ENCODE measurements at regions not wholly inside any gene's neighbourhood (a gene's known extent, or its start where the extent isn't known, plus 50 kb on each side); places are given as distances from the start of the nearest gene placed in this dataset.
"Not testable (repeated sequence)": the region's sequence is repeated elsewhere in the genome, so short reads cannot be mapped to it uniquely, and the experiment has no call there.

DNA sequence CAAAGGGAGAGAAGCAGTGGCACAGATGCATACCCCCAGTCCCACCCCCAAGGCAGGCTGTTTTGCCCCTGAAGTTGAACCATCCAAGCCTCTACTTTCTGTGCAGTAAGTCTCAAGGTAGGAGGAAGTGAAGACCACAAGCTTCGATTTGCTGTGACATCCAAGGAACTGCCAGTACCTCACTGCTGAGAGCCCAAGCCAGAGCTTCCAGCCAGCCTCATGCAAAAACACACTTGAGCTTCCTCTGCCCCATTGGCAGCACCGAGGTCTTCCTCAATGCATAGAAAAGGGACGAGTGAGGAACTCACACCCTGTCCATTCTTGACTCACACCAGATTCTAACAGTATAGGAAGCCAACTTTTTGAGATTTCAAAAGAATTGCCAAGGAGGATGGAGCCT, 311.7 kb downstream of the BCL2L11 start:
- DNase-seq = not testable (repeated sequence)

GRCh38 chr2:111432916-111433499, 312.3 kb downstream of the BCL2L11 start:
- DNase-seq = not testable (repeated sequence)

DNA sequence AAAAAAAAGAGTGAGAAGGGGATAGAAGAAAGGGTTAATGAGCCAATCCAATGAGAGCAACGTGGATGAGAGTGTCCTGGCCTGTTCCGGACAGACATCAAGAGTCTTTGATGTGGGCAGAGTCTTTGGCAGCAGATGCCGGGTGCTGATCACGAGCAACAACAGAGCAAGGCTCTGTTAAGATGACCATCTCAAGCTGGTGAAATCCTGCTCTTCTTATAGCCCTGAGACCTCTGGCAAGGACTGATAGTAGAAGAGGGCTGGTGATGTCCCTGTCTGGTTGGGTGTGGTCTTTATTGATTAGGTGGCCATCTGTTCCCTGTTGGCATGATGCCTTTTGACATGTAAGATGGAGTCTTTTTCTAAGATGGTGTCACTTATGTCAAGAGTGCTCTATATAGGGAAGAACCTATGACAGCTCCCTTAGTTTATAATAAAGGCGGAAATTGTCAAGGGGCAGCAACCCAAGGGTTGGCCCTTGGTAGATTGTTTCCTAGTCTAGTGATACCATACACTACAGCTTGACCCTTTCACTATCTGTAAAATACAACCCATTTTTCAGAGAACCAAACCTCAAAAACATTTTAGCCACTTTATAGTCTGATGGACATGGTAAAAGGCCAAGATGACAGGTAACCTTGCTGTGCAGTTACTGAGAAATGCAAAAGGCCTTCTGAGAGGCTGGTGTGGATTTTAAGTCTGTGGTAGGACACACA, 313.3 kb downstream of the BCL2L11 start:
- not testable (repeated sequence) for DNase-seq

DNA sequence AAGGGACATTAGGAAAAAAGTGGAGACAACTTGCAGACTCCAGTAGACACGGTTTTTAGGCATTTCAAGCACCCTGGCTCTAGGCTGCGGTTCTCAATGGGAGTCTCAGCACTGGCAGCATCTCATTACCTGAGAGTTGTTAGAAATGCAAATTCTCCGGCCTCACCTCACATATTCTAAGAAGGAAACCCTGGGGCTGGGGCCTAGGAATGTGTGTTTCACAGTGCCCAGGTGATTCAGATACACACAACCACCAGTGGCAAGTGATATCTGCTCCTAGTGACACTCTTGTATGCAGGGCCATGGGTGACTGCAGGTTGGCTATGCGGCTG, 313.9 kb downstream of the BCL2L11 start:
- DNase-seq = not testable (repeated sequence)

GRCh38 chr2:111435553-111436310, 315.0 kb downstream of the BCL2L11 start:
- not testable (repeated sequence) for DNase-seq

GRCh38 chr2:111436411-111436810, 315.7 kb downstream of the BCL2L11 start:
- DNase-seq = not testable (repeated sequence)

DNA sequence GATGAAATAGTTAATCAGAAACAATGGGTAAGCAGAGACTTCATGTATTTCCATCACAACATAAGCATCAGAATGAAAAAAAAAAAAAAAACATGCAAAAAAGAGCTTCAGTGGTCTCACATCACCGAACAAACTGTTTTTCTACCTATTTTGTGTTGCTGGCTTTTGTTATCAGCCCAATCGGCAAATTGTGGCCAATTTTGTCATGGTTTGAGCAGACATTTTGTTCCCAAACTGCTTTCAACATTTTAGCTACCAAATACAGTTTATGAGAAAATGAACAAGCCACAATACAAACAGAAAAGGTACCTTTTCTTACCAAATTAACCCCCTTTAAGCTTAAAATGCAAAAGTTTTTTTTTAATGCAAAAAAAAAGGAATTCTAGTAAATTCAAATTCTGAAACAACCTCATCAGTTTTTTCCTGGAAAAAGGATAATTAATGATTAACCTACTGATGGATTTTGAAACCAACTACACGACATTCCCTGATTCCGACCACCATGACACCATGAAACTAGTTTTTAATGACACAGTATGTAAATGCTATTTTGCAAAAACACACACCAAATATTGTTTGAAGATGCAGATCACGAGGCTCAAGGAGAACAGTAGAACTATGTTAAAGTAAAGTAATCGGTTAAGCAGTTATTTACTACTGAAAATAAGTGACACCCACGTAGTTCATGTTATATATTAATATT, 316.7 kb downstream of the BCL2L11 start:
- DNase-seq = not testable (repeated sequence)

- not testable (repeated sequence) for DNase-seq
These were observed 317.4 kb downstream of the BCL2L11 start for GRCh38 chr2:111438161-111438560.

DNA sequence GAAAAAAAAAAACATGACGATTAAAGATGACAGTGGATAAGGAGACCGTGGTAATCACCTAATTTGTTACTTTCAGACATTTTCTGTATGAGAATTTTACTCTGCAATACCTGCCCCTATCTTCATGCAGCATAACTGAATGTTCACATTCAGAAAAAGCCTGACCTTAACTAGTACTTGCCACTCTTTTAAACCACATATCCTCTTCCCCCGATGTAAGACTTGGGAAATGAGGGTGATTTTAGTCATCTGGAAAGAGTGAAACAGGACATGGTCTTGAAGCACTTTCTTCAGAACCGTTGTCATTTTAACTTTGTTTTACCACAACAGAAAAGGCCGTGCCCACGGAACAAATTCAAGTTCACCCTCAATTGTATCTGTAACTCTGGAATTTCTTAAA, 318.5 kb downstream of the BCL2L11 start:
- not testable (repeated sequence) for DNase-seq

DNA sequence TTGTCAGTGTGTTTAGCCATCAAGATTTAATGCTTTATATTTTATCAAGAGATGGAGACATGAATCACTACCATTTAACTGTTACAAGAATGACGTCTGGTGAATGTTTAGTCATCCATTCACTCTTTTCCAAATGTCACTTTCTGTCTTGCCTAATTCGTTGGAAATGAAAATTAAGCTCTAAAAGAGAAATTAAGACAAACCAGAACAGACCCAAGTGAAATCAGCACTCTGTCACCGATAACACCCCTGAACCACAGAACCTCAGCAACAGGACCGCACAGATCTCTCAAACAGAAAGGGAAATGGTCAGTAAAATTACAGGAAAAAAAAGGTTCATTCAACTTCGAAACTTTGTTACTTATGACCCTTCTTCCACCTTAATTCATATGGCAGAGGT, 320.9 kb downstream of the BCL2L11 start:
- not testable (repeated sequence) for DNase-seq

GRCh38 chr2:111442767-111443454, 322.2 kb downstream of the BCL2L11 start:
- DNase-seq = not testable (repeated sequence)

DNA sequence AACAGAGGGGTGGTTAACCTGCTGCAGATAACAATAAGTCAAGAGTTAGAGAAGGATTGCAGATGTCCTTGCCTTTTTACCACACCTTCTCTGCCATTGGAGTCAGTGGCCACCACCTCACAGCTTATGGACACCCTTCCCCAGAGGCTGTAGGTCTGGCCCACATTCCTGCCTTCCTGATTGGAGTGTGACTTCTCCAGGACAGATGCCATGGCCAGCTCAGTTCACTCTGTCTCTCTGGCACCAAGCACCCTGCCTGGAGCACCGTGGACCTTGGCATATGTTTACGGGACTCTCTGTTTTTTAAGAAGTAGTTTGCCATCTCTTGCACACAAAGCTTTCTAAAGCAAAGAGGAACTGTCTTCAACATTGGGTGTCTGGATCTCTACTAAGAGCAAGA, 323.8 kb downstream of the BCL2L11 start:
- DNase-seq = not testable (repeated sequence)

- not testable (repeated sequence) for DNase-seq
These were observed 324.6 kb downstream of the BCL2L11 start for GRCh38 chr2:111445191-111445929.

GRCh38 chr2:111445941-111446340, 325.2 kb downstream of the BCL2L11 start:
- not testable (repeated sequence) for DNase-seq

- not testable (repeated sequence) for DNase-seq
These were observed 326.8 kb downstream of the BCL2L11 start for GRCh38 chr2:111447482-111447881.

- not testable (repeated sequence) for DNase-seq
These were observed 328.1 kb downstream of the BCL2L11 start for GRCh38 chr2:111448796-111449195.

GRCh38 chr2:111450526-111450925, 329.8 kb downstream of the BCL2L11 start:
- not testable (repeated sequence) for DNase-seq

GRCh38 chr2:111451692-111452199, 331.0 kb downstream of the BCL2L11 start:
- DNase-seq = not testable (repeated sequence)

GRCh38 chr2:111452208-111452607, 331.5 kb downstream of the BCL2L11 start:
- not testable (repeated sequence) for DNase-seq

DNA sequence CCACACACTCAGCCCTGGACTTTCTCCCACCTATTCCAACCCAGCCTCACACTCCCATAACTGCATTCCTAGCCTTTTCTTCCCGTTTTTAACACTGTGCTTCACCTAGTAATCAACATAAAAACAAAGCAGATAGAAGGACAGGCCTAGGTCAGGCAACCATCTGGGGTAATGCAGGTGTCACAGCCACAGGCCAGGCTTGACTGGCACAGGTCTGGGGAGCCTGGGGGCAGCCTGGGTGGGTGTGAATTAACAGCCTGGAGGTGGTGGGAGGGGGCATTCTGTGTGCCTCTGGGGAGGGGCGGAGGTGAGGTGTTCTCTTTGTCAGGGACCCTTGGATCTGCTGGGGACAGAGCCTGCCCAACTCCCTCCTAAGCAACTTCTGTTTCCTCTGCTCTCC, 332.6 kb downstream of the BCL2L11 start:
- not testable (repeated sequence) for DNase-seq

DNA sequence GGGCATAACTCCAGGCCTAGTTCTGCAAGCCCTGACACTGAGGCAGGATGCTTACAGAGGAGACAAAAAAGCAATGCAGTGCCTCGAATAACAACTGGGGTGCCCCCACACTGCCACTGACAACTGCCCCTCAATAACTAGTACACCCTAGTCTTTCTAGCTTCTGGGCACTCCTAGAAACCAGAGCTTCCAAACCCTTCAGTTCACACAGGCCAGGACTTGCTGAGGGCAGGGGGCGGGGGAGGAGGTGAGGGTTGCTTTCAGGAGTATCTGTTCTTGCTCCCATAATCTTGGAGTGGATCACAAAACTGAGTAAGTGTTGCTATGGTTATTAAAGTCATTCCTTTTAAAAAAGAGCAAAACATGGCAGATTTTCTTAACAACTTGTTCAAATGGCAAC, 333.1 kb downstream of the BCL2L11 start:
- DNase-seq = not testable (repeated sequence)

GRCh38 chr2:111454404-111454803, 333.7 kb downstream of the BCL2L11 start:
- peak; percentile 39 for DNase-seq
